SK-N-SH (cell line): ENCODE measurements at regions not wholly inside any gene's neighbourhood (a gene's known extent, or its start where the extent isn't known, plus 50 kb on each side); places are given as distances from the start of the nearest gene placed in this dataset.
"Not testable (repeated sequence)": the region's sequence is repeated elsewhere in the genome, so short reads cannot be mapped to it uniquely, and the experiment has no call there.

Source experiments
- CTCF ChIA-PET: fragments of 300-600, 350-600 bp; formaldehyde crosslinking; extraction: SDS; loops from one replicate; lab custom pipeline; 2021; lab: Yijun Ruan, JAX
- POLR2A ChIA-PET: fragments of 350-600 bp; sonication (Branson Sonifier 250); formaldehyde crosslinking; extraction: SDS; loops from one replicate; lab custom pipeline; 2020; ENCODE audit warnings: antibody characterized with exemption, inconsistent platforms; lab: Yijun Ruan, JAX
- DNase-seq: peaks from one replicate; pipeline ENCODE4 v3.0.0; 2012
- H2AFZ ChIP-seq: fragments of 200-600 bp; sonication (generic); 2 replicates; pipeline ENCODE4 v1.8.1; 2016; ENCODE audit warnings: antibody characterized with exemption, mild to moderate bottlenecking, low read depth
- H3F3A ChIP-seq: fragments of 200-600 bp; sonication (generic); replicated peaks from 2 replicates; pipeline ENCODE3; 2016; ENCODE audit warnings: antibody characterized with exemption, mild to moderate bottlenecking; ENCODE audit not compliant: insufficient read depth
- H3K27ac ChIP-seq, 2 experiments: fragments of 200-500 bp in 1 of 2; fragments of 200-600 bp in 1 of 2; sonication (Bioruptor generic) in 1 of 2; sonication (generic), shearing (Covaris generic) in 1 of 2; 2 replicates each; pipeline versions ENCODE4 v1.5.1 to v1.6.1; 2014 to 2016; ENCODE audit warnings: low read depth in 2 of 2, inconsistent platforms in 1 of 2, low read length in 1 of 2, mild to moderate bottlenecking in 1 of 2, mixed read lengths in 1 of 2
- H3K27me3 ChIP-seq: fragments of 200-600 bp; sonication (generic), shearing (Covaris generic); 2 replicates; pipeline ENCODE4 v1.6.1; 2016; ENCODE audit warnings: mixed run types; ENCODE audit not compliant: insufficient read depth
- H3K36me3 ChIP-seq, 2 experiments: fragments of 200-500 bp in 1 of 2; fragments of 200-600 bp in 1 of 2; sonication (Bioruptor generic) in 1 of 2; sonication (generic) in 1 of 2; replicated peaks in 1 of 2; 2 replicates each; pipeline versions ENCODE3 to v1.5.1; 2014 to 2016; ENCODE audit warnings: low read length in 1 of 2, mild to moderate bottlenecking in 1 of 2; ENCODE audit not compliant: insufficient read depth in 2 of 2, control insufficient read depth in 1 of 2
- H3K4me1 ChIP-seq, 2 experiments: fragments of 200-500 bp in 1 of 2; fragments of 200-600 bp in 1 of 2; sonication (Bioruptor generic) in 1 of 2; sonication (generic), shearing (Covaris generic) in 1 of 2; 2 replicates each; pipeline versions ENCODE4 v1.5.1 to v1.6.1; 2014 to 2016; ENCODE audit warnings: low read depth in 1 of 2, low read length in 1 of 2, mixed run types in 1 of 2; ENCODE audit not compliant: insufficient read depth in 2 of 2, control insufficient read depth in 1 of 2
- H3K4me2 ChIP-seq: fragments of 200-600 bp; sonication (generic), shearing (Covaris generic); 2 replicates; pipeline ENCODE4 v1.6.1; 2017; ENCODE audit warnings: mixed run types
- H3K4me3 ChIP-seq, 2 experiments: fragments of 200-500 bp in 1 of 2; fragments of 200-600 bp in 1 of 2; sonication (Bioruptor generic) in 1 of 2; sonication (generic), shearing (Covaris generic) in 1 of 2; 2 replicates each; pipeline versions ENCODE4 v1.5.1 to v1.8.1; 2014 to 2016; ENCODE audit warnings: low read depth in 2 of 2, inconsistent platforms in 1 of 2, low read length in 1 of 2, mild to moderate bottlenecking in 1 of 2, mixed read lengths in 1 of 2, moderate library complexity in 1 of 2
- H3K79me2 ChIP-seq: fragments of 200-600 bp; sonication (generic); 2 replicates; pipeline ENCODE4 v1.8.1; 2017; ENCODE audit warnings: mild to moderate bottlenecking; ENCODE audit not compliant: insufficient read depth
- H3K9ac ChIP-seq: fragments of 200-600 bp; sonication (generic); 2 replicates; pipeline ENCODE4 v1.6.1; 2017; ENCODE audit warnings: mixed run types
- H3K9me2 ChIP-seq: fragments of 200-600 bp; sonication (generic); 2 replicates; pipeline ENCODE4 v1.6.1; 2017; ENCODE audit warnings: mixed run types
- H3K9me3 ChIP-seq: fragments of 200-600 bp; sonication (generic); 2 replicates; pipeline ENCODE4 v1.6.1; 2017; ENCODE audit warnings: mixed run types, mild to moderate bottlenecking, moderate library complexity
- H4K20me1 ChIP-seq: fragments of 200-600 bp; sonication (generic); 2 replicates; pipeline ENCODE4 v1.6.1; 2017; ENCODE audit warnings: mild to moderate bottlenecking, mixed run types; ENCODE audit not compliant: insufficient read depth
- ELF1 ChIP-seq: IDR thresholded peaks from 2 replicates; pipeline ENCODE4 v1.4.0; 2012
- EZH2phosphoT487 ChIP-seq: fragments of 200-600 bp; sonication (generic); IDR thresholded peaks from 2 replicates; pipeline ENCODE4 v1.6.1; 2017; ENCODE audit warnings: low read depth, mixed run types, mild to moderate bottlenecking, antibody characterized with exemption, moderate library complexity, borderline replicate concordance
- FOXJ3 ChIP-seq: sonication (generic); formaldehyde crosslinking; IDR thresholded peaks from 2 replicates; pipeline ENCODE4 v1.5.1; 2020; ENCODE audit warnings: mild to moderate bottlenecking, missing genetic modification reagents
- FOXM1 ChIP-seq: IDR thresholded peaks from 2 replicates; pipeline ENCODE4 v1.4.0; 2012; ENCODE audit warnings: low read depth, mild to moderate bottlenecking
- GABPA ChIP-seq: IDR thresholded peaks from 2 replicates; pipeline ENCODE4 v1.4.0; 2012; ENCODE audit warnings: low read depth, mild to moderate bottlenecking
- MAX ChIP-seq: IDR thresholded peaks from 2 replicates; pipeline ENCODE4 v1.4.0; 2012; ENCODE audit warnings: low read depth
- POLR2AphosphoS5 ChIP-seq: IDR thresholded peaks from 2 replicates; pipeline ENCODE4 v1.6.1; 2012; ENCODE audit warnings: low read depth, low read length
- RAD21 ChIP-seq: IDR thresholded peaks from 2 replicates; pipeline ENCODE4 v1.6.1; 2012; ENCODE audit warnings: mild to moderate bottlenecking, low read length
- RCOR1 ChIP-seq: fragments of 150-350 bp; IDR thresholded peaks from 2 replicates; pipeline ENCODE4 v1.6.1; 2017; ENCODE audit warnings: antibody characterized with exemption, low read length
- RXRA ChIP-seq: IDR thresholded peaks from 2 replicates; pipeline ENCODE4 v1.4.0; 2012; ENCODE audit warnings: low read depth, mild to moderate bottlenecking, borderline replicate concordance
- SMC3 ChIP-seq: IDR thresholded peaks from 2 replicates; pipeline ENCODE4 v1.6.1; 2012; ENCODE audit warnings: low read depth, low read length, improper control_type of control experiment
- TAF1 ChIP-seq: IDR thresholded peaks from 2 replicates; pipeline ENCODE4 v1.6.1; 2012; ENCODE audit warnings: low read depth, mild to moderate bottlenecking, low read length, moderate library complexity, borderline replicate concordance
- WGBS: methylation state at CpG from one replicate; pipeline ENCODE4 v1.1.6; 2017; ENCODE audit warnings: low lambda C conversion rate; 5-methylcytosine and 5-hydroxymethylcytosine counted together
- TF ChIP-seq, protein P1 (sequence below): IDR thresholded peaks from 2 replicates; pipeline ENCODE4 v1.6.1; 2012; ENCODE audit warnings: mild to moderate bottlenecking, low read depth, low read length, moderate library complexity

- Histone ChIP-seq H3K79me2 (no peaks in the 10 kb centered on the region), H3K9me3 (no peaks in the 10 kb centered on the region), H3K4me3 (no peak overlapping the region), H3K27me3 (no peaks in the 10 kb centered on the region), H3K36me3 (no peaks in the 10 kb centered on the region), H2AFZ (no peak overlapping the region), H3K27ac (no peak overlapping the region), H3K4me1 (no peaks in the 10 kb centered on the region), H3K9me2 (no peaks in the 10 kb centered on the region), H3K9ac (no peak overlapping the region), H4K20me1 (no peaks in the 10 kb centered on the region), H3K4me2 (no peak overlapping the region), H3F3A (no peaks in the 10 kb centered on the region)
- no peak for DNase-seq
- ChIA-PET POLR2A (no interaction called here), CTCF (interaction anchor here (1.3 kb wide), 1 partner anchor 15 kb away, joined by 4 read pairs; no protein-coding TSS in a partner anchor)
- TF ChIP-seq TAF1 = no peak
- TF ChIP-seq ELF1 = no peak
- 13% methylated on average over 3 of the region's 3 CpGs for WGBS
Observed at GRCh38 chr15:47129033-47129432, 588.3 kb upstream of the SEMA6D start.

DNA sequence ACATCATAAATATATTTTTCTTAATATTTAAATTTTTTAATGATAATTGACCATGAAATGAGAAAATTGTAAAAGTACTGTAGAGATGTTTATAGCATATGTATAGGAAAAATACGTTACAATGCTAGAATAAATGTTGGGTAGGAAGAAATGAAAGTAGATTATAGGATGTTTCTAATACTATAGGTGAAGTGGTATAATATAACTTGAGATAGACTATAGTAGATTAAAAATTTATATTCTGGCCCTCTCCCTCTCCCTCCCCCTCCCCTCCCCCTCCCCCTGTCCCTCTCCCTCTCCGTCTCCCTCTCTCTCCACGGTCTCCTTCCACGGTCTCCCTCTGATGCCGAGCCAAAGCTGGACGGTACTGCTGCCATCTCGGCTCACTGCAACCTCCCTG is 585.9 kb upstream of the SEMA6D start:
- H3F3A ChIP-seq, H3K27ac ChIP-seq, H3K36me3 ChIP-seq, H3K9ac ChIP-seq, H3K79me2 ChIP-seq, H3K4me2 ChIP-seq, CTCF ChIA-PET, POLR2A ChIA-PET, H3K27me3 ChIP-seq, H3K9me2 ChIP-seq, H3K4me3 ChIP-seq, H3K4me1 ChIP-seq, DNase-seq, H2AFZ ChIP-seq, H4K20me1 ChIP-seq, H3K9me3 ChIP-seq: not testable (repeated sequence)
- WGBS = 69% methylated on average over 7 of the region's 7 CpGs

- no peaks in the 10 kb centered on the region for H3K27me3 ChIP-seq
- H3K4me3 ChIP-seq = no peak overlapping the region
- WGBS = 27% methylated on average over 2 of the region's 2 CpGs
- no peak overlapping the region for H2AFZ ChIP-seq
- H3K9me2 ChIP-seq = no peaks in the 10 kb centered on the region
- H3F3A ChIP-seq = no peaks in the 10 kb centered on the region
- no peak overlapping the region for H3K4me2 ChIP-seq
- H3K27ac ChIP-seq = no peak overlapping the region
- H3K36me3 ChIP-seq = no peaks in the 10 kb centered on the region
- DNase-seq = no peak
- no peaks in the 10 kb centered on the region for H3K9me3 ChIP-seq
- POLR2A ChIA-PET = no interaction called here
- CTCF ChIA-PET = no interaction called here
- no peaks in the 10 kb centered on the region for H4K20me1 ChIP-seq
- TF ChIP-seq RAD21 (no peak), MAX (no peak)
- no peak overlapping the region for H3K9ac ChIP-seq
- H3K79me2 ChIP-seq = no peaks in the 10 kb centered on the region
- H3K4me1 ChIP-seq = no peaks in the 10 kb centered on the region
Observed at GRCh38 chr15:47135267-47135666, 582.0 kb upstream of the SEMA6D start.

DNA sequence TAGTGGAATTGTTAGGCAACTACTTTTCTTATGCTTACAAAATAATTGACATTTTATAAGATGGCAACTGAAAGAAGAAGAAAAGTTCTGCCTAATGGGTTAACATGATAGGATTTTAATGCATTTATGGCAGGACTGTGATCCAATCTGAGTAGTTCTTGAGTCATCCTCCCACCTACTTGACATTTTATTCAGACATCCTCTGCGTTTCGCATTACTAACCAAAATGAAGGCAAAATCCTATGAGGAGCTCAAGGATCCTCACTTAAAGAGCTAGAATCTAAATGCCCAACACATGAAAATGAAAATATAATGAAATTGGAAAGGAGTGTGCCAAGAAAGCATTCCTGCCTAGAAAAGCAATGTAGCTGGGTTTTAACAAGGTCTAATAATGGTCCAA is 581.1 kb upstream of the SEMA6D start:
- TF ChIP-seq SMC3 (no peak), RCOR1 (no peak), GABPA (no peak), RXRA (no peak), ELF1 (no peak), POLR2AphosphoS5 (no peak), FOXJ3 (no peak), FOXM1 (no peak), EZH2phosphoT487 (no peak)
- TF ChIP-seq, protein P1, sequence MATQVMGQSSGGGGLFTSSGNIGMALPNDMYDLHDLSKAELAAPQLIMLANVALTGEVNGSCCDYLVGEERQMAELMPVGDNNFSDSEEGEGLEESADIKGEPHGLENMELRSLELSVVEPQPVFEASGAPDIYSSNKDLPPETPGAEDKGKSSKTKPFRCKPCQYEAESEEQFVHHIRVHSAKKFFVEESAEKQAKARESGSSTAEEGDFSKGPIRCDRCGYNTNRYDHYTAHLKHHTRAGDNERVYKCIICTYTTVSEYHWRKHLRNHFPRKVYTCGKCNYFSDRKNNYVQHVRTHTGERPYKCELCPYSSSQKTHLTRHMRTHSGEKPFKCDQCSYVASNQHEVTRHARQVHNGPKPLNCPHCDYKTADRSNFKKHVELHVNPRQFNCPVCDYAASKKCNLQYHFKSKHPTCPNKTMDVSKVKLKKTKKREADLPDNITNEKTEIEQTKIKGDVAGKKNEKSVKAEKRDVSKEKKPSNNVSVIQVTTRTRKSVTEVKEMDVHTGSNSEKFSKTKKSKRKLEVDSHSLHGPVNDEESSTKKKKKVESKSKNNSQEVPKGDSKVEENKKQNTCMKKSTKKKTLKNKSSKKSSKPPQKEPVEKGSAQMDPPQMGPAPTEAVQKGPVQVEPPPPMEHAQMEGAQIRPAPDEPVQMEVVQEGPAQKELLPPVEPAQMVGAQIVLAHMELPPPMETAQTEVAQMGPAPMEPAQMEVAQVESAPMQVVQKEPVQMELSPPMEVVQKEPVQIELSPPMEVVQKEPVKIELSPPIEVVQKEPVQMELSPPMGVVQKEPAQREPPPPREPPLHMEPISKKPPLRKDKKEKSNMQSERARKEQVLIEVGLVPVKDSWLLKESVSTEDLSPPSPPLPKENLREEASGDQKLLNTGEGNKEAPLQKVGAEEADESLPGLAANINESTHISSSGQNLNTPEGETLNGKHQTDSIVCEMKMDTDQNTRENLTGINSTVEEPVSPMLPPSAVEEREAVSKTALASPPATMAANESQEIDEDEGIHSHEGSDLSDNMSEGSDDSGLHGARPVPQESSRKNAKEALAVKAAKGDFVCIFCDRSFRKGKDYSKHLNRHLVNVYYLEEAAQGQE = no peak
- Histone ChIP-seq H3K27me3 (no peaks in the 10 kb centered on the region), H3K4me2 (no peak overlapping the region), H3K4me3 (no peak overlapping the region), H2AFZ (no peak overlapping the region), H3K9me3 (no peaks in the 10 kb centered on the region), H3K4me1 (no peaks in the 10 kb centered on the region), H4K20me1 (no peaks in the 10 kb centered on the region), H3K79me2 (no peaks in the 10 kb centered on the region), H3K9ac (no peak overlapping the region), H3K27ac (no peak overlapping the region), H3F3A (no peaks in the 10 kb centered on the region), H3K9me2 (no peaks in the 10 kb centered on the region), H3K36me3 (no peaks in the 10 kb centered on the region)
- CTCF ChIA-PET = interaction anchor here (0.6 to 1.3 kb wide), 2 partner anchors 10 to 22 kb away, joined by 3 to 4 read pairs; no protein-coding TSS in a partner anchor
- POLR2A ChIA-PET = no interaction called here
- no peak for DNase-seq
- WGBS = 35% methylated on average over 2 of the region's 2 CpGs
